ENCODE measurements at regions not wholly inside any gene's neighbourhood (a gene's known extent, or its start where the extent isn't known, plus 50 kb on each side); places are given as distances from the start of the nearest gene placed in this dataset.

GRCh38 chr2:19753818-19754217, 148.0 kb downstream of the TTC32 start:
- Histone ChIP-seq H3K27ac (no peak overlapping the region), H3K27me3 (no peaks in the 10 kb centered on the region), H3K4me1 (no peaks in the 10 kb centered on the region), H3K9me3 (no peaks in the 10 kb centered on the region), H3K4me3 (no peak overlapping the region), H3K36me3 (no peaks in the 10 kb centered on the region)
- DNase-seq (no peak), ATAC-seq (no peak)
- no peak for TF ChIP-seq CTCF (IDR thresholded peaks at IDR 0.05)
- intact Hi-C loops (cut with DNase I) = no loop called here

GRCh38 chr2:19753314-19753713, 148.5 kb downstream of the TTC32 start:
- Histone ChIP-seq H3K27me3 (no peaks in the 10 kb centered on the region), H3K4me3 (no peak overlapping the region), H3K4me1 (no peaks in the 10 kb centered on the region), H3K36me3 (no peaks in the 10 kb centered on the region), H3K9me3 (no peaks in the 10 kb centered on the region), H3K27ac (no peak overlapping the region)
- intact Hi-C loops (cut with DNase I) = no loop called here
- no peak for DNase-seq
- no peak for TF ChIP-seq CTCF (IDR thresholded peaks at IDR 0.05)
- ATAC-seq = no peak

GRCh38 chr2:19752500-19752899, 149.3 kb downstream of the TTC32 start:
- no peak for DNase-seq
- no peaks in the 10 kb centered on the region for H3K9me3 ChIP-seq
- no peak for ATAC-seq
- no peak for TF ChIP-seq CTCF (IDR thresholded peaks at IDR 0.05)
- H3K4me3 ChIP-seq = no peak overlapping the region
- no peak overlapping the region for H3K27ac ChIP-seq
- H3K36me3 ChIP-seq = no peaks in the 10 kb centered on the region
- H3K4me1 ChIP-seq = no peaks in the 10 kb centered on the region
- no peaks in the 10 kb centered on the region for H3K27me3 ChIP-seq
- intact Hi-C loops (cut with DNase I) = no loop called here

DNA sequence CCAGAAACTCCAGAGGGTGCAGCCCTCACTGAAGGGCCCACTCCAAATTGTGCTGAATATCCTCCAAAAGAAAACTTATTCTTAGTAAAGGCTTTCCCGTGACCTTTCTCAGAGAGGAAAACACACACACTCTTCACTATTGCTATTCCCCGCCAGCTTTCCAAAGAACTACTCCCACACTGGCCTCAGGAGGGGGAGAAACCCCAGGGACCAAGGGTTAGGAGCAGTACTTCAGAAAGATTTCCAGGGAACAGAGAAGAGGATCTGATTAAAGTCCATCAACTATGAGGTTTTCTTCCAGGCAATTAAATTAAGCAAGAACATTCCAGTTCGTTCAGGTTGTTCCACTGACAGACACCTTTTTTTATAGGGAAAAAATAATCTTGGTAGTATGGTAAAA, 150.2 kb downstream of the TTC32 start:
- H3K4me1 ChIP-seq = peaks cover 0 to 6% of the 10 kb centered on the region in 2 donors
- no peaks in the 10 kb centered on the region for H3K36me3 ChIP-seq
- TF ChIP-seq CTCF (IDR thresholded peaks at IDR 0.05) = no peak
- intact Hi-C loops (cut with DNase I) = no loop called here
- H3K4me3 ChIP-seq = no peak overlapping the region
- H3K27me3 ChIP-seq = no peaks in the 10 kb centered on the region
- ATAC-seq (no peak), DNase-seq (no peak)
- H3K9me3 ChIP-seq = no peaks in the 10 kb centered on the region
- no peak overlapping the region for H3K27ac ChIP-seq

DNA sequence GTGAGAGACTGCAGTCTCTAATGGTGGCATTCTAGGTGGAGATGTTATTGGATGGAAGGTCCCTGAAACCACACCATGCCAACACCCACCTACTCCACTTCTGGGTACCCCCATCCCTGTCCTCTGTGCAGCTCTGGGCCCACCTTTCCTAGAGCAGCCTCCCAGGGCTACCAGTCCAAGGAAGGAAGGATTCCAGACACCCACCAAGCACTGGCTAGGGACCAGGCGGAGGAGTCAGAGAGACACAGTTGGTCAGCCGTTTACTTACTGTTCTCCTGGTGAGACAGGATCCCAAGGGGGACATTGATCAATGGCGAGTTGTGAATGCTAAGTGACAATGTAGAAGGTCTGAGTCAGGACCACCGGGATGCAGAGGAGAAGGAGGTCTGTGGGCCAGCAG, 151.6 kb downstream of the TTC32 start:
- intact Hi-C loops (cut with DNase I) = no loop called here
- no peak for TF ChIP-seq CTCF (IDR thresholded peaks at IDR 0.05)
- ATAC-seq (no peak), DNase-seq (no peak)
- Histone ChIP-seq H3K27me3 (no peaks in the 10 kb centered on the region), H3K4me1 (peaks cover 0 to 6% of the 10 kb centered on the region in 2 donors), H3K36me3 (no peaks in the 10 kb centered on the region), H3K4me3 (no peak overlapping the region), H3K9me3 (no peaks in the 10 kb centered on the region), H3K27ac (no peak overlapping the region)

All from left lung (tissue), 4 donors.